ENCODE measurements at regions not wholly inside any gene's neighbourhood (a gene's known extent, or its start where the extent isn't known, plus 50 kb on each side); places are given as distances from the start of the nearest gene placed in this dataset.

GRCh38 chr14:100404419-100404818 lies 81.3 kb downstream of the SLC25A47 start:
- H3K9me3 Mint-ChIP-seq: no peaks in the 10 kb centered on the region
- H3K4me1 Mint-ChIP-seq: peaks cover 37% of the 10 kb centered on the region
- H3K4me3 Mint-ChIP-seq: no peak overlapping the region
- H3K27me3 Mint-ChIP-seq (ENCODE audit: low read depth): no peaks in the 10 kb centered on the region
- TF ChIP-seq CTCF (IDR thresholded peaks at IDR 0.05; ENCODE audit: unreplicated experiment in 3 of 3): no peak
- no peak overlapping the region for H3K27ac Mint-ChIP-seq
- no peaks in the 10 kb centered on the region for H3K36me3 Mint-ChIP-seq (ENCODE audit: low read depth)

DNA sequence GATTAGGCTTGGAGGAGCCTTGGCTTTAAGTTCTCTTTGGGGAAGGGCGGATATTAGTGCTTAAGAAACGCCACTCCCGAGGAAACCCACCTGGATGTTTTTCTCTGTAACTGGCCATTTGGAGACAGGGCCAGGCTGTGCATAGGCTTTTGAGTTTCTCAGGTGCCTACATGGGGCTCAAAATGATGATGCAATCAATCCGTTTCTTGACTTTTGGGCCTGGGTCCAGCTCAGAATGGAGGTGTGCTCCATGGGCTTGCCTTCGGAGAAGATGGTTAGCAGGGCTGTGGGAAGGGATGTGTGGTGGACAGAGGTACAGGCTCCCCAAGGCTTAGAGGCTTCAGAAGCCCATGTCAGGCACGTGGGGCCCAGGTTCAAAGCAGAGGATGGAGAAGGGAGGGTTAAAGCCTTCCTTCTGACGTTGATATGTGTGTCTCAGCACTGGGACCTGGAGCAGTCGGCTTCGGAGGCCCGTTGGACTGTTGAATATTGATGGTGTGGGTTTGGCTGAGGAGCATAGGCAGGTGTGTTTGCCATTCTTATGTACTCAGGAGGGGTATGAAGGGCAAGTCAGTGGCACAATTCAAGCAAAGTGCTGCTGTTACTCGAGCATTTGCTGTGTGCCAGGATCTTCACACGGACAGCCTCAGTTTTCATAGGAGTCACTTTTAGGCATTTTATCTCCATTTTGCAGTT lies 82.8 kb downstream of the SLC25A47 start:
- TF ChIP-seq CTCF (IDR thresholded peaks at IDR 0.05; ENCODE audit: unreplicated experiment in 3 of 3): no peak
- Mint-ChIP-seq H3K4me3 (no peak overlapping the region), H3K27ac (no peak overlapping the region), H3K4me1 (peaks cover 31% of the 10 kb centered on the region), H3K36me3 (ENCODE audit: low read depth) (no peaks in the 10 kb centered on the region), H3K27me3 (ENCODE audit: low read depth) (no peaks in the 10 kb centered on the region), H3K9me3 (no peaks in the 10 kb centered on the region)

DNA sequence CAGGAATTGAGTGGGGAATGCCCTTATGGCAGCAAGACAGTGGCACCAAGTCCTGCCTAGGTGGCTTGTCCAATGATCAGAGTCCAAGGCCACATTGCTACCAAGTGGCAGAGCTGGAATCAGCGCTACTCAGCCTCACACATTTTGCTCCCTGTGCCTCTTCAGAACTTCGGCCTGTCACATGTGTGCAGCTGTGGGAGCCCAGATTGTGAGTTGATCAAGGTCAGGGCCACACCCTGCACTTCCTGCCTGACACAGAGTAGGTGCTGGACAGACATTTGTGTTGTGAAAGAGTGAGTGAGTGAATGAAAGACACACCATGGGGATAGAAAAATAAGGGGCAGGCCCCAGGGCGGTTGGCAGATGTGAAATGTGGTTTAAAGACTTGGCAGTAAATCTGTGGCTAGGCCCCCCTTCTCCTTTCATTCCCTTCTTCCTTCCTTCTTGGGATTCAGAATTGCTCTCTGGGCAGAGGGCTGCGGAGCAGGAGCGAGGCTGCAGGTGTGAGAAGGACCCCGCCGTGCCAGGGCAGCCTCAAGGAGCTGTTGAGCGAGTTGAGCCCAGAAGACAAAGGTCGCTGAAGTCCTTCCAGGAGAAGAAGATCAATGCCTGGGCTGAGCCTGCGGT lies 83.5 kb downstream of the SLC25A47 start:
- TF ChIP-seq CTCF (IDR thresholded peaks at IDR 0.05; ENCODE audit: unreplicated experiment in 3 of 3): no peak
- H3K4me3 Mint-ChIP-seq: no peak overlapping the region
- no peaks in the 10 kb centered on the region for H3K9me3 Mint-ChIP-seq
- no peaks in the 10 kb centered on the region for H3K36me3 Mint-ChIP-seq (ENCODE audit: low read depth)
- H3K4me1 Mint-ChIP-seq: peaks cover 24% of the 10 kb centered on the region
- H3K27me3 Mint-ChIP-seq (ENCODE audit: low read depth): no peaks in the 10 kb centered on the region
- peak overlapping the region in 1 of 3 experiments; percentile 25 for H3K27ac Mint-ChIP-seq

GRCh38 chr14:100407376-100408102 lies 84.4 kb downstream of the SLC25A47 start:
- no peak for TF ChIP-seq CTCF (IDR thresholded peaks at IDR 0.05; ENCODE audit: unreplicated experiment in 3 of 3)
- H3K4me1 Mint-ChIP-seq: peaks cover 15% of the 10 kb centered on the region
- no peak overlapping the region for H3K4me3 Mint-ChIP-seq
- H3K27ac Mint-ChIP-seq: peak overlapping the region in 1 of 3 experiments; percentile 25
- H3K27me3 Mint-ChIP-seq (ENCODE audit: low read depth): no peaks in the 10 kb centered on the region
- no peaks in the 10 kb centered on the region for H3K36me3 Mint-ChIP-seq (ENCODE audit: low read depth)
- no peaks in the 10 kb centered on the region for H3K9me3 Mint-ChIP-seq

GRCh38 chr14:100408350-100409002 lies 85.3 kb downstream of the SLC25A47 start:
- peaks cover 12% of the 10 kb centered on the region for H3K4me1 Mint-ChIP-seq
- no peaks in the 10 kb centered on the region for H3K9me3 Mint-ChIP-seq
- H3K27me3 Mint-ChIP-seq (ENCODE audit: low read depth): no peaks in the 10 kb centered on the region
- no peak overlapping the region for H3K27ac Mint-ChIP-seq
- TF ChIP-seq CTCF (IDR thresholded peaks at IDR 0.05; ENCODE audit: unreplicated experiment in 3 of 3): no peak
- H3K36me3 Mint-ChIP-seq (ENCODE audit: low read depth): no peaks in the 10 kb centered on the region
- H3K4me3 Mint-ChIP-seq: no peak overlapping the region

Measured in nephron (organoid).